ENCODE measurements at regions not wholly inside any gene's neighbourhood (a gene's known extent, or its start where the extent isn't known, plus 50 kb on each side); places are given as distances from the start of the nearest gene placed in this dataset.
A peak's percentile ranks its signal among the peaks of the same experiment; 100 is the strongest.

GRCh38 chr11:15819679-15820286 is 536.6 kb downstream of the SOX6 start:
- TF ChIP-seq CTCF (IDR thresholded peaks at IDR 0.05) (peak; percentile 72 to 86 (median 78)), POLR2A (IDR thresholded peaks at IDR 0.05) (no peak)
